ENCODE measurements at regions not wholly inside any gene's neighbourhood (a gene's known extent, or its start where the extent isn't known, plus 50 kb on each side); places are given as distances from the start of the nearest gene placed in this dataset.

- Histone ChIP-seq H3K4me3 (no peak overlapping the region), H3K36me3 (ENCODE audit: insufficient read depth, low read length) (no peaks in the 10 kb centered on the region), H3K9ac (ENCODE audit: insufficient read length) (no peak overlapping the region), H3K9me3 (ENCODE audit: low read depth, low read length) (no peaks in the 10 kb centered on the region), H3K27ac (no peak overlapping the region)
- DNase-seq (ENCODE audit: low read depth, low spot score): no peak
- TF ChIP-seq FOXP2 (optimal IDR thresholded peaks at IDR 0.05; ENCODE audit: control extremely low read depth, extremely low read length, insufficient read depth) (no peak), EZH2 (IDR thresholded peaks at IDR 0.05) (no peak), POLR2AphosphoS5 (IDR thresholded peaks at IDR 0.05; ENCODE audit: borderline replicate concordance, low read depth, low read length) (no peak)
Observed at GRCh38 chr2:216260629-216261028, 111.7 kb downstream of the MARCHF4 start.

- TF ChIP-seq POLR2AphosphoS5 (IDR thresholded peaks at IDR 0.05; ENCODE audit: borderline replicate concordance, low read depth, low read length) (no peak), FOXP2 (optimal IDR thresholded peaks at IDR 0.05; ENCODE audit: control extremely low read depth, extremely low read length, insufficient read depth) (no peak), EZH2 (IDR thresholded peaks at IDR 0.05) (no peak)
- H3K9ac ChIP-seq (ENCODE audit: insufficient read length): no peak overlapping the region
- no peak for DNase-seq (ENCODE audit: low read depth, low spot score)
- H3K36me3 ChIP-seq (ENCODE audit: insufficient read depth, low read length): no peaks in the 10 kb centered on the region
- no peak overlapping the region for H3K4me3 ChIP-seq
- H3K9me3 ChIP-seq (ENCODE audit: low read depth, low read length): no peaks in the 10 kb centered on the region
- no peak overlapping the region for H3K27ac ChIP-seq
Observed at GRCh38 chr2:216259081-216259480, 113.2 kb downstream of the MARCHF4 start.

GRCh38 chr2:216257089-216257488 is 115.2 kb downstream of the MARCHF4 start:
- no peak for TF ChIP-seq EZH2 (IDR thresholded peaks at IDR 0.05)
- no peak for TF ChIP-seq FOXP2 (optimal IDR thresholded peaks at IDR 0.05; ENCODE audit: control extremely low read depth, extremely low read length, insufficient read depth)
- no peak for TF ChIP-seq POLR2AphosphoS5 (IDR thresholded peaks at IDR 0.05; ENCODE audit: borderline replicate concordance, low read depth, low read length)
- no peak overlapping the region for H3K27ac ChIP-seq

More at GRCh38 chr2:216257089-216257488, 115.2 kb downstream of the MARCHF4 start:
- Histone ChIP-seq H3K36me3 (ENCODE audit: insufficient read depth, low read length) (no peaks in the 10 kb centered on the region), H3K4me3 (no peak overlapping the region), H3K9ac (ENCODE audit: insufficient read length) (no peak overlapping the region), H3K9me3 (ENCODE audit: low read depth, low read length) (no peaks in the 10 kb centered on the region)
- no peak for DNase-seq (ENCODE audit: low read depth, low spot score)

Measured in SK-N-MC (cell line).